NB4 (cell line): ENCODE measurements at regions not wholly inside any gene's neighbourhood (a gene's known extent, or its start where the extent isn't known, plus 50 kb on each side); places are given as distances from the start of the nearest gene placed in this dataset.

Experiments
- DNase-seq: peaks from one replicate; pipeline ENCODE4 v3.0.0; 2010; ENCODE audit warnings: low read depth
- H3K4me3 ChIP-seq: one replicate; pipeline ENCODE4 v1.5.1; 2011; ENCODE audit warnings: mild to moderate bottlenecking, low read depth, low read length, moderate library complexity
- CTCF ChIP-seq: IDR thresholded peaks from one replicate; pipeline ENCODE4 v1.5.1; 2012; ENCODE audit warnings: low read depth, low read length
- MAX ChIP-seq: IDR thresholded peaks from 2 replicates; pipeline ENCODE4 v1.6.1; 2011; ENCODE audit warnings: low read depth, low read length
- MYC ChIP-seq: IDR thresholded peaks from 2 replicates; pipeline ENCODE4 v1.6.1; 2011; ENCODE audit warnings: low read depth, low read length
- POLR2A ChIP-seq: IDR thresholded peaks from 2 replicates; pipeline ENCODE4 v1.6.1; 2011; ENCODE audit warnings: mild to moderate bottlenecking; ENCODE audit not compliant: insufficient read length; ENCODE audit errors: extremely low read depth

GRCh38 chr11:32487270-32487669 lies 51.9 kb upstream of the WT1 start:
- TF ChIP-seq MAX (no peak), CTCF (peak; percentile 32), POLR2A (no peak), MYC (no peak)
- DNase-seq, result peak; percentile 15
- no peak overlapping the region for H3K4me3 ChIP-seq

- no peak overlapping the region for H3K4me3 ChIP-seq
- no peak for DNase-seq
- TF ChIP-seq POLR2A (no peak), CTCF (no peak), MYC (no peak), MAX (no peak)
Measured at GRCh38 chr11:32485733-32486132, 50.4 kb upstream of the WT1 start.
